ENCODE measurements at regions not wholly inside any gene's neighbourhood (a gene's known extent, or its start where the extent isn't known, plus 50 kb on each side); places are given as distances from the start of the nearest gene placed in this dataset.

DNA sequence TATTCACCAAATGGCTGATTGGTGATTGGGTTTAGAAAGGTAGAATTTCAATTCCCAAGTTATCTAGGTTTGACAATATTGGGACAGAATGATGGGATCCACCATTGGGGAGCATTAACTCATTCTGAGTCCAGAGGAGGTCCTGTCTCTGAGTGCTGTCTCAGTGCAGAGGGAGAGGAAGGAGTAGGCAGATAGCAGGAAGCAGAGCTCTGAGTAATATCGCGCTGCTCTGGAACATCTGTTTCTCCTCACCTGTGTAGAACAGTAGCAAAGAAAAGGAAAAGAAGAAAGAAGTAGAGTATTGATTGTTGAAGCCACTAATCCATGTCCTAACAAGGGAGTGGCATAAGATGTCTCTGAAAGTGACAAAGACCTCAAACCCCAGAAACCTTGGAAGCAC is 1657.8 kb downstream of the MRPL39 start (continued):
- no peak for TF ChIP-seq OVOL3 (tag by site-specific recombination; IDR thresholded peaks at IDR 0.05)
- no peak for TF ChIP-seq BCL11B (tag by site-specific recombination; IDR thresholded peaks at IDR 0.05; ENCODE audit: low read depth)
- TF ChIP-seq ZNF623 (tag by site-specific recombination; IDR thresholded peaks at IDR 0.05): no peak

- Histone ChIP-seq H3K4me1 (ENCODE audit: control insufficient read depth, insufficient read depth, low read length) (no peaks in the 10 kb centered on the region), H3K27ac (ENCODE audit: extremely low read depth, low read depth, low read length) (no peak overlapping the region), H3K36me3 (ENCODE audit: control insufficient read depth in 2 of 2, insufficient read depth in 1 of 2, low read length in 2 of 2) (no peaks in the 10 kb centered on the region), H3K4me3 (ENCODE audit: low read depth, low read length) (no peak overlapping the region), H3K9me3 (ENCODE audit: control insufficient read depth, insufficient read depth, low read depth, low read length) (no peaks in the 10 kb centered on the region)
- no peak for TF ChIP-seq EGR2 (tag by site-specific recombination; IDR thresholded peaks at IDR 0.05; ENCODE audit: low read depth)
- TF ChIP-seq ZNF626 (tag by site-specific recombination; IDR thresholded peaks at IDR 0.05): no peak
- TF ChIP-seq ZNF394 (tag by site-specific recombination; IDR thresholded peaks at IDR 0.05; ENCODE audit: borderline replicate concordance): no peak
- TF ChIP-seq ZNF292 (tag by site-specific recombination; IDR thresholded peaks at IDR 0.05; ENCODE audit: borderline replicate concordance, low read depth): no peak
- TF ChIP-seq ZNF518A (tag by site-specific recombination; conservative IDR thresholded peaks at IDR 0.05; ENCODE audit: low read depth): no peak
- no peak for TF ChIP-seq ZBTB17 (tag by site-specific recombination; IDR thresholded peaks at IDR 0.05)
- no peak for TF ChIP-seq ZNF202 (tag by site-specific recombination; IDR thresholded peaks at IDR 0.05; ENCODE audit: borderline replicate concordance)
- TF ChIP-seq KLF16 (tag by site-specific recombination; IDR thresholded peaks at IDR 0.05): no peak
- no peak for TF ChIP-seq ZNF658 (tag by site-specific recombination; IDR thresholded peaks at IDR 0.05)
- no peak for TF ChIP-seq ZNF155 (tag by site-specific recombination; IDR thresholded peaks at IDR 0.05)
- no peak for TF ChIP-seq ZNF558 (tag by site-specific recombination; IDR thresholded peaks at IDR 0.05)
- no peak for TF ChIP-seq FEZF1 (tag by site-specific recombination; IDR thresholded peaks at IDR 0.05)
- no peak for TF ChIP-seq ZNF146 (tag by site-specific recombination; IDR thresholded peaks at IDR 0.05)
- no peak for TF ChIP-seq TRIM28 (IDR thresholded peaks at IDR 0.05; ENCODE audit: borderline replicate concordance, low read length)
- TF ChIP-seq ZFP41 (tag by site-specific recombination; IDR thresholded peaks at IDR 0.05; ENCODE audit: borderline replicate concordance): no peak
- no peak for TF ChIP-seq ZNF174 (tag by site-specific recombination; IDR thresholded peaks at IDR 0.05)
- TF ChIP-seq ZNF670 (tag by site-specific recombination; IDR thresholded peaks at IDR 0.05; ENCODE audit: low read depth): no peak
- TF ChIP-seq ZNF354C (tag by site-specific recombination; IDR thresholded peaks at IDR 0.05; ENCODE audit: borderline replicate concordance, low read depth): no peak
- TF ChIP-seq ZNF561 (tag by site-specific recombination; IDR thresholded peaks at IDR 0.05; ENCODE audit: borderline replicate concordance): no peak
- ChIA-PET POLR2A (no interaction called here), CTCF (interaction anchor here (0.7 to 0.9 kb wide), 2 partner anchors 13 to 61 kb away, joined by 4 to 5 read pairs; no protein-coding TSS in a partner anchor)
These were observed 1667.8 kb downstream of the MRPL39 start for GRCh38 chr21:23939369-23940065.

All from HEK293 (cell line).